Stimulated activated memory B cell treated with anti-CD40 and anti-IgM and Interleukin-4, amounts not matched to agents 10 μg/mL and 1 μg/mL and 100 μg/mL, for 72 hours (primary cell): ENCODE measurements at regions not wholly inside any gene's neighbourhood (a gene's known extent, or its start where the extent isn't known, plus 50 kb on each side); places are given as distances from the start of the nearest gene placed in this dataset.

ENCODE experiments used
- ATAC-seq: fragments of 150-1000 bp; cut with Tn5 transposase; 2 replicates; pipeline ENCODE4 v1.10.0; 2021
- H3K27ac Mint-ChIP-seq: one replicate; pipeline ENCODE4 v1.8.0; 2022; ENCODE audit warnings: mild to moderate bottlenecking, mixed read lengths
- H3K27me3 Mint-ChIP-seq: one replicate; pipeline ENCODE4 v1.8.0; 2022; ENCODE audit warnings: mixed read lengths
- H3K36me3 Mint-ChIP-seq: one replicate; pipeline ENCODE4 v1.8.0; 2022; ENCODE audit warnings: mixed read lengths
- H3K4me1 Mint-ChIP-seq: one replicate; pipeline ENCODE4 v1.8.0; 2022; ENCODE audit warnings: mixed read lengths
- H3K4me3 Mint-ChIP-seq: one replicate; pipeline ENCODE4 v1.8.0; 2022; ENCODE audit warnings: mild to moderate bottlenecking, moderate library complexity, mixed read lengths
- H3K9me3 Mint-ChIP-seq: one replicate; pipeline ENCODE4 v1.8.0; 2022; ENCODE audit warnings: mixed read lengths

GRCh38 chr18:24989760-24990593 is 362.0 kb downstream of the ZNF521 start:
- ATAC-seq: no peak
- Mint-ChIP-seq H3K9me3 (no peaks in the 10 kb centered on the region), H3K27ac (no peak overlapping the region), H3K4me3 (no peak overlapping the region), H3K27me3 (peaks cover 11% of the 10 kb centered on the region), H3K36me3 (no peaks in the 10 kb centered on the region), H3K4me1 (no peaks in the 10 kb centered on the region)

DNA sequence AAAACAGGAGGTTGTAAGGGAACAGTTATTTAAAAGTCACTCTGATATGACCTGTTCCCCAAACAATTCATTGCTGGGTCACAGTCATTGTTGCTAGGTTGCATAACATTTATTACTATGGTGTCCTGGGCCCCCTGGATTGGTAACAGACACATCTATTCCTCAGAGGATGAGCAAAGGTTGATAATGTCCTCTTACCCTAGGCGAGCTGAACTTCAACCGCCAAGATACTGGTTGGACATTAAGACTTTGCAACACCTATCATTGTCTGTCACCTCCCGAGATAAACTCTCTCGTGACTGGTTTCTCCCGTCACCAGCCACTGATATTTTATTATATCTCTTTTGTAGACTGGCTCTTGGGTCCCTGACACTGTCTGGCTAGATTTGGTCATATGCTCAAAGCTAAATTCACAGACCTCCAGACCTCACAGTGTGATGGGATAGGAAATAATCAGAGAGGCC is 361.3 kb downstream of the ZNF521 start:
- Mint-ChIP-seq H3K27me3 (peaks cover 9% of the 10 kb centered on the region), H3K9me3 (no peaks in the 10 kb centered on the region), H3K36me3 (no peaks in the 10 kb centered on the region), H3K27ac (no peak overlapping the region), H3K4me3 (no peak overlapping the region), H3K4me1 (no peaks in the 10 kb centered on the region)
- no peak for ATAC-seq

DNA sequence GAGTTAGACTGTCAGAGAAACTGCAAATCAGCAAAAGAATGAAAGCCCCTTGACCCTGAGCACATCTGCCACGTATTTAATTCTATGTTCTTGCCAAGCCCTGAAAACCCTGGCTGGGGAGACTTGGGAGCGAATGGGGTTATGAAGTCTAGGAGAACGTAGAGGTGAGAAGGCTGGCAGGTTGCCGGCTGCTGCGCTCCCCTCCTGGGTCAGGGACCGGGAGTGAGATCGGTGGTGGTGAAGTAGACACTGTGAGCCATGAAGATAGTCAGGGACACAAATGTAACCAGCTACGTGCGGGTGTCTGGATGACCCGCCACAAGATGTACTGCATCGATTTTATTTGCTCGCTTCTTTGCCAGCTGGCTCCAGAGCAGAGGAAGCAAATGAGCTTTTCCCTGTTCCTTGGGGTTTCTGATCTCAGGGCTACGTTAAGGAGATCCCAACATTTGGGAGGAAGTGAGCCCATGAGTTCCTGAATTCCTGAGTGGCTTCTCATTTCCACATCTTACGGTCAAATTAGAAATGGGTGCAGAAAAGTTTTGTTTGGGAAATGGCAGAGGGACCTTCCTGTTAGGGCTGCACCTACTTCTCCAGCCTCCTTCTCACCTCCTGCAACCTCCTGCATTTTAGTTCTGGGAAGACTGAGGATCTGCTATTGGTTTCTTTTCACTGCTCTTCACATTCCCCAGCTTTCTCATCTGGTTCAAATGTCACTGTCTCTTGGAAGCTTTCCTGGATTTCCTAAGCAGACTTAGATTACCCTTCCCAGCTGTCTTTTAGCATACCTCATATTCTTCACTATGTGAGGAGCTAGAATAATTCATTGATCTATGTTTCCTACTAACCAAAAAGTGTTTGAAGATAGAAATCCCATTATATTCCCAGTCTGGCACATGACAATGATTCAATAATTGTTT is 360.6 kb downstream of the ZNF521 start:
- Mint-ChIP-seq H3K4me1 (no peaks in the 10 kb centered on the region), H3K27me3 (peaks cover 9% of the 10 kb centered on the region), H3K9me3 (no peaks in the 10 kb centered on the region), H3K36me3 (no peaks in the 10 kb centered on the region), H3K4me3 (no peak overlapping the region), H3K27ac (no peak overlapping the region)
- no peak for ATAC-seq

DNA sequence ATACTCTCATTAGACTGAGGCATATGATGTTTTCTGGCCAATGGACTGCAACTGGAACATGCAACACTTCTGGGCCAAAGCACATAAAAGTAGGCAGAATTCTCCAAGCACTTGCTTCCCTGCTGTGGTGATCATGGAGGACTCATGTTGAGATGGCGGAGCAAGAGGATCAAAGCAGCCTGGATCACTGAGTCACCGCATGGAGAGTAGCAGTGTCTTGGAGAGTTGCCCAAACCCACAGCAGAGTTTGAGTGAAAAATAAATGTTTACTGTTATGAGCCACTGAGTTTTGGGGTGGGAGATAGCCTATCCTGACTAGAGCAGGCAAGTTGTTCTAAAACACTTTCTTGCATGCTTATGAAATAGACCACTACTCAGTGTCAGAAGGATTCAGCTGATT is 359.5 kb downstream of the ZNF521 start:
- Mint-ChIP-seq H3K9me3 (no peaks in the 10 kb centered on the region), H3K27ac (no peak overlapping the region), H3K36me3 (no peaks in the 10 kb centered on the region), H3K4me3 (no peak overlapping the region), H3K27me3 (peaks cover 9% of the 10 kb centered on the region), H3K4me1 (no peaks in the 10 kb centered on the region)
- no peak for ATAC-seq

- ATAC-seq: no peak
- H3K4me3 Mint-ChIP-seq: no peak overlapping the region
- no peaks in the 10 kb centered on the region for H3K4me1 Mint-ChIP-seq
- H3K27ac Mint-ChIP-seq: no peak overlapping the region
- no peaks in the 10 kb centered on the region for H3K36me3 Mint-ChIP-seq
- H3K9me3 Mint-ChIP-seq: peaks cover under 1% of the 10 kb centered on the region
- peaks cover 9% of the 10 kb centered on the region for H3K27me3 Mint-ChIP-seq
Measured at GRCh38 chr18:24993628-24994027, 358.3 kb downstream of the ZNF521 start.

GRCh38 chr18:24995056-24995455 is 356.9 kb downstream of the ZNF521 start:
- no peaks in the 10 kb centered on the region for H3K36me3 Mint-ChIP-seq
- H3K27me3 Mint-ChIP-seq: no peaks in the 10 kb centered on the region
- no peaks in the 10 kb centered on the region for H3K4me1 Mint-ChIP-seq
- H3K4me3 Mint-ChIP-seq: no peak overlapping the region
- H3K27ac Mint-ChIP-seq: no peak overlapping the region
- H3K9me3 Mint-ChIP-seq: peaks cover 12% of the 10 kb centered on the region
- ATAC-seq: no peak

DNA sequence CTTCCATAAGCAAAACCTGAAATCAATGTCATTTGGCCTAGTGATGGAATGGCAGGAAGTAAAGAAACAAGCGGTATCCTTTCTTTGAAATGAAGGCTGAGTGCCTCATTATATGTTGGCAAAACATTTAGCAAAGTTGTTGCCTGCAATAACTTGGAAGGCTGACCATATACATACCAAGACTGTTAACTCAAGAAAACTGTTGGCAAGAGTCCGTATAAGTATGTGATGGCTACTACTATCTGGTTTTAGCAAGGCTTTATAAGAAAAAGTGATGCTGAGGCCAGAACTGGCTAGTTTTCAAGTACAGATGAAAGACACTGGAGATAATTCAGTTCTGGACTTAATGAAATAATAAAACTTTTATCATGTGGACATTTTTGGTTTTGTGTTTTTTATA is 356.2 kb downstream of the ZNF521 start:
- Mint-ChIP-seq H3K4me1 (no peaks in the 10 kb centered on the region), H3K4me3 (no peak overlapping the region), H3K9me3 (peaks cover 13% of the 10 kb centered on the region), H3K27me3 (no peaks in the 10 kb centered on the region), H3K27ac (no peak overlapping the region), H3K36me3 (no peaks in the 10 kb centered on the region)
- ATAC-seq: no peak

GRCh38 chr18:24999650-25000267 is 352.2 kb downstream of the ZNF521 start:
- ATAC-seq: no peak
- H3K4me3 Mint-ChIP-seq: no peak overlapping the region
- no peak overlapping the region for H3K27ac Mint-ChIP-seq
- no peaks in the 10 kb centered on the region for H3K36me3 Mint-ChIP-seq
- peaks cover 13% of the 10 kb centered on the region for H3K4me1 Mint-ChIP-seq
- peaks cover 16% of the 10 kb centered on the region for H3K9me3 Mint-ChIP-seq
- peaks cover 10% of the 10 kb centered on the region for H3K27me3 Mint-ChIP-seq

DNA sequence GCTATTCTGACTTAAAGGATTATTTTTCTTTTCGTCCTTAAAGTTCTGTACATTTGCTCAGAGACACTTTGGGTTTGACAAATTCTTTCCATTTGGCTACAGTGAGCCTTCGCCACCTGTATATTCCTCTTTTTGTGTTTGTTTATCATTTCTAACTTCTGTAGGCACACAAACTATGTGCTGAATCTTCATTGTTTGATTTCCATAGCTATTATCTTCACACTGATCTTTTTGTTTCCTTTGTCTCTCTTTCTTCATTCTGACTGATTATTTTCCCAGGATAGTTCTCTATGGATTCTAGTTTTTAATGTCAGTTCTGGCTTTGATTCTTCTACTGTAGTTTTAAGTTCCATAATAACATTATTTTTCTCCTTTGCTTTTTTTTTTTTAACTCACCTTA is 350.2 kb downstream of the ZNF521 start:
- H3K4me1 Mint-ChIP-seq: peaks cover 13% of the 10 kb centered on the region
- ATAC-seq: no peak
- H3K36me3 Mint-ChIP-seq: no peaks in the 10 kb centered on the region
- H3K27ac Mint-ChIP-seq: no peak overlapping the region
- peaks cover 16% of the 10 kb centered on the region for H3K9me3 Mint-ChIP-seq
- no peak overlapping the region for H3K4me3 Mint-ChIP-seq
- peaks cover 10% of the 10 kb centered on the region for H3K27me3 Mint-ChIP-seq

GRCh38 chr18:25005541-25006403 is 346.2 kb downstream of the ZNF521 start:
- no peak for ATAC-seq
- Mint-ChIP-seq H3K36me3 (no peaks in the 10 kb centered on the region), H3K9me3 (peaks cover 6% of the 10 kb centered on the region), H3K4me1 (peaks cover 13% of the 10 kb centered on the region), H3K27ac (no peak overlapping the region), H3K4me3 (no peak overlapping the region), H3K27me3 (peaks cover 10% of the 10 kb centered on the region)

DNA sequence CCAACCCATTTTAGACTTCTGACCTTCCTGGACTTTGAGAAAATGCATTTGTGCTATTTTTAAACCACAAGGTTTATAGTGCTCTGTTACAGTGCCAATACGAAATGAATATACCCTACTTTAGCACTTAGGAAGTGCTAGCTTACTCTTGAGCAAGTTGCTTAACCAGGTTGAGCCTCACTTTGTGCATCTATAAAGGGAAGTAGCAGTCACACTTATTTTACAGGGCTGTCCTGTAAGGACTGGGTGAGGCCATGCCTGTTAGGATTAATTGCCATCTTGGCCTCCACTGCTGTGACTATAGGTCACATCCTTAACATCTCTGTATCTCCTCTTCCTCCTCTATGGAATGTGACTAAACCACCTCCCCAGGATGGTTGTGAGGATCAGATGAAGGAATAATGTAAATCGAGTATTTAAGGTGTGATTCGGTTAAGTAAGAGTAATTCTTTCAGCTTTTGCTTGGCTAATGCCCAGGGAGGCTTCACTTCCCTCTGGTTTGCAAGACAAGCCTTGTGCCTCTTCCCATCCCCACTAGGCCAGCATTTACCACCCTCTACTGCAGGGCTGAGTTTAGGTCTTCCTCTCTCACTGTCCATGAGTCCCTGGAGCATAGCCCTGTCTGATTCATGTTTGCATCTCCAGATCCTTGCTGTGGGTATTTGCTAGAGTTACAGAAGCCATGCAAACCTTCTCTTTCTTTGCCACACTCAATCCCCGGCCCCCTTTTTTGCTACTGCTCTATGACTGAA is 341.2 kb downstream of the ZNF521 start:
- no peaks in the 10 kb centered on the region for H3K4me1 Mint-ChIP-seq
- no peak overlapping the region for H3K27ac Mint-ChIP-seq
- H3K9me3 Mint-ChIP-seq: peaks cover 6% of the 10 kb centered on the region
- ATAC-seq: no peak
- peaks cover 10% of the 10 kb centered on the region for H3K27me3 Mint-ChIP-seq
- no peaks in the 10 kb centered on the region for H3K36me3 Mint-ChIP-seq
- H3K4me3 Mint-ChIP-seq: no peak overlapping the region
